Colonic mucosa (tissue), 4 donors: ENCODE measurements at regions not wholly inside any gene's neighbourhood (a gene's known extent, or its start where the extent isn't known, plus 50 kb on each side); places are given as distances from the start of the nearest gene placed in this dataset.

Source experiments
- DNase-seq: peaks from one replicate; pipeline ENCODE4 v3.0.0-alpha.2; 2020
- H3K27ac ChIP-seq: fragments of 200-600 bp; one replicate; pipeline ENCODE4 v1.8.0; 2021
- H3K27me3 ChIP-seq: fragments of 200-600 bp; one replicate; pipeline ENCODE4 v1.8.0; 2021
- H3K36me3 ChIP-seq: fragments of 200-600 bp; one replicate; pipeline ENCODE4 v1.8.0; 2021
- H3K4me1 ChIP-seq: fragments of 200-600 bp; one replicate; pipeline ENCODE4 v1.8.0; 2021; ENCODE audit warnings: mild to moderate bottlenecking
- H3K4me3 ChIP-seq: fragments of 200-600 bp; one replicate; pipeline ENCODE4 v1.8.0; 2021
- H3K9ac ChIP-seq, 2 donors: one replicate each; pipeline ENCODE4 v1.7.0; 2013; ENCODE audit warnings: control low read depth in 2 of 2, low read depth in 2 of 2, low read length in 2 of 2
- H3K9me3 ChIP-seq: fragments of 200-600 bp; one replicate; pipeline ENCODE4 v1.8.0; 2021
- CTCF ChIP-seq: fragments of 200-600 bp; IDR thresholded peaks from one replicate; pipeline ENCODE4 v1.8.0; 2022; ENCODE audit warnings: antibody characterized with exemption, mild to moderate bottlenecking
- intact Hi-C: fragments of 100-400 bp; cut with DNase I; formaldehyde crosslinking; loops from one replicate; pipeline ENCODE4 v1.14.1; 2022
- donor health status: healthy.
- donor health status: DM: no; HTN: no; CAD: no.
- donor health status: DM: no; HTN: no; CAD: no.

GRCh38 chr5:82748688-82749460 is 328.3 kb downstream of the TMEM167A start:
- Histone ChIP-seq H3K27me3 (no peaks in the 10 kb centered on the region), H3K4me1 (no peaks in the 10 kb centered on the region), H3K9me3 (no peaks in the 10 kb centered on the region), H3K27ac (no peak overlapping the region), H3K4me3 (no peak overlapping the region), H3K9ac (no peak overlapping the region), H3K36me3 (no peaks in the 10 kb centered on the region)
- intact Hi-C loops: no loop called here
- no peak for TF ChIP-seq CTCF
- no peak for DNase-seq

- intact Hi-C loops: no loop called here
- DNase-seq: no peak
- H3K9ac ChIP-seq: no peak overlapping the region
- TF ChIP-seq CTCF: no peak
- H3K27me3 ChIP-seq: no peaks in the 10 kb centered on the region
- H3K27ac ChIP-seq: no peak overlapping the region
- no peaks in the 10 kb centered on the region for H3K9me3 ChIP-seq
- no peaks in the 10 kb centered on the region for H3K4me1 ChIP-seq
- H3K4me3 ChIP-seq: no peak overlapping the region
- H3K36me3 ChIP-seq: no peaks in the 10 kb centered on the region
Measured at GRCh38 chr5:82747986-82748385, 329.2 kb downstream of the TMEM167A start.

GRCh38 chr5:82745016-82745415 is 332.2 kb downstream of the TMEM167A start:
- intact Hi-C loops: no loop called here
- DNase-seq: no peak
- Histone ChIP-seq H3K4me1 (no peaks in the 10 kb centered on the region), H3K27ac (no peak overlapping the region), H3K9ac (no peak overlapping the region), H3K4me3 (no peak overlapping the region), H3K36me3 (no peaks in the 10 kb centered on the region), H3K27me3 (no peaks in the 10 kb centered on the region), H3K9me3 (no peaks in the 10 kb centered on the region)
- TF ChIP-seq CTCF: no peak

- Histone ChIP-seq H3K27me3 (no peaks in the 10 kb centered on the region), H3K4me3 (no peak overlapping the region), H3K9ac (no peak overlapping the region), H3K36me3 (no peaks in the 10 kb centered on the region), H3K4me1 (no peaks in the 10 kb centered on the region), H3K27ac (no peak overlapping the region), H3K9me3 (no peaks in the 10 kb centered on the region)
- intact Hi-C loops: no loop called here
- no peak for TF ChIP-seq CTCF
- no peak for DNase-seq
Measured at GRCh38 chr5:82738681-82739269, 338.4 kb downstream of the TMEM167A start.

GRCh38 chr5:82735160-82735789 is 341.9 kb downstream of the TMEM167A start:
- Histone ChIP-seq H3K36me3 (no peaks in the 10 kb centered on the region), H3K27ac (no peak overlapping the region), H3K4me3 (no peak overlapping the region), H3K9me3 (no peaks in the 10 kb centered on the region), H3K9ac (no peak overlapping the region), H3K27me3 (no peaks in the 10 kb centered on the region), H3K4me1 (no peaks in the 10 kb centered on the region)
- intact Hi-C loops: no loop called here
- DNase-seq: no peak
- TF ChIP-seq CTCF: no peak
